Gastroesophageal sphincter (tissue), 4 donors: ENCODE measurements at regions not wholly inside any gene's neighbourhood (a gene's known extent, or its start where the extent isn't known, plus 50 kb on each side); places are given as distances from the start of the nearest gene placed in this dataset.

Experiments
- ATAC-seq: fragments of 150-250 bp; one replicate; pipeline ENCODE4 v1.9.1; 2016; ENCODE audit warnings: mild to moderate bottlenecking, moderate library complexity
- H3K27ac ChIP-seq, 4 donors: fragments of 200-600 bp; sonication (generic) in 3 of 4; 1 replicate in 3 of 4; 2 replicates in 1 of 4; pipeline ENCODE4 v1.5.1; 2016 to 2019
- H3K27me3 ChIP-seq: fragments of 200-600 bp; sonication (generic); one replicate; pipeline ENCODE4 v1.5.1; 2019
- H3K36me3 ChIP-seq, 2 donors: fragments of 200-600 bp; sonication (generic); one replicate each; pipeline ENCODE4 v1.5.1; 2019; ENCODE audit warnings: control low read depth in 1 of 2
- H3K4me1 ChIP-seq, 3 donors: fragments of 200-600 bp; sonication (generic); 1 replicate in 2 of 3; 2 replicates in 1 of 3; pipeline ENCODE4 v1.5.1; 2016 to 2019; ENCODE audit warnings: control low read depth in 2 of 3
- H3K4me3 ChIP-seq, 2 donors: fragments of 200-600 bp; sonication (generic); one replicate each; pipeline ENCODE4 v1.5.1; 2019; ENCODE audit warnings: mild to moderate bottlenecking in 1 of 2, moderate library complexity in 1 of 2
- H3K9me3 ChIP-seq, 3 donors: fragments of 200-600 bp; sonication (generic); one replicate each; pipeline ENCODE4 v1.5.1; 2017 to 2019; ENCODE audit warnings: control low read depth in 2 of 3
- CTCF ChIP-seq, 4 experiments: fragments of 200-600 bp in 2 of 4; fragments of 450-650 bp in 2 of 4; sonication (generic) in 1 of 4; IDR thresholded peaks; one replicate each; pipeline ENCODE4 v1.5.1; 2017 to 2019; ENCODE audit warnings: antibody characterized with exemption in 4 of 4, mild to moderate bottlenecking in 2 of 4, moderate library complexity in 2 of 4
- EP300 ChIP-seq: sonication (generic); formaldehyde crosslinking; IDR thresholded peaks from one replicate; pipeline ENCODE4 v1.6.1; 2017; ENCODE audit warnings: antibody characterized with exemption, mild to moderate bottlenecking
- POLR2A ChIP-seq, 2 donors: fragments of 450-650 bp; IDR thresholded peaks; one replicate each; pipeline ENCODE4 v1.6.1; 2017; ENCODE audit warnings: antibody characterized with exemption in 2 of 2, mild to moderate bottlenecking in 2 of 2, moderate library complexity in 1 of 2
- POLR2AphosphoS5 ChIP-seq: sonication (generic); formaldehyde crosslinking; IDR thresholded peaks from one replicate; pipeline ENCODE4 v1.6.1; 2017; ENCODE audit warnings: antibody characterized with exemption
- WGBS, 2 donors: methylation state at CpG; one replicate each; pipeline ENCODE4 v1.1.5; 2018; ENCODE audit warnings: low coverage in 1 of 2; 5-methylcytosine and 5-hydroxymethylcytosine counted together

DNA sequence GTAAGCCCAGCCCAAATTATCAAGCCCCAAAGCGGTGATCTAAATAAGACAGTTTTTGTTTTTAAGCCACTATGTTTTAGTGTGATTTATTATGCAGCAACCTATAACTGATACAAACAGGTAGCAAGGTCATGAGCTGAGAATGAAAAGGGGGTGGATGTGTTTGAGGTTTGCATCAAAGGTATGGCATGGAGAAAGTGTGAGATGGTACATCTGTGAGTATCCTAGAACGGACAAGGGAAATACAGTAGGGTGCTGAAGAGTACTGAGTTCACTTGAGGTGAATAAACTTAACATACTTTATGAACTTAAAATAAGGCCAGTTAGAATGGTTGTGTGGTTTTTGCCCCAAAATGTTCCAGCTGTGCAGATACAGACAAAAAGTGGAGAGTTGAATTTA lies 286.0 kb upstream of the B3GALT2 start:
- no peaks in the 10 kb centered on the region for H3K9me3 ChIP-seq
- no peak overlapping the region for H3K4me3 ChIP-seq
- TF ChIP-seq EP300: no peak
- no peak for TF ChIP-seq POLR2A (IDR thresholded peaks at IDR 0.05)
- TF ChIP-seq CTCF (IDR thresholded peaks at IDR 0.05): no peak
- no peak for TF ChIP-seq POLR2AphosphoS5
- no peak overlapping the region for H3K27ac ChIP-seq
- H3K27me3 ChIP-seq: no peaks in the 10 kb centered on the region
- no peaks in the 10 kb centered on the region for H3K4me1 ChIP-seq
- H3K36me3 ChIP-seq: no peaks in the 10 kb centered on the region
- ATAC-seq: no peak
- 100% methylated on average over 2 of the region's 2 CpGs; no CpG with 5 or more reads in 1 of the 2 donors for WGBS, 2 donors

DNA sequence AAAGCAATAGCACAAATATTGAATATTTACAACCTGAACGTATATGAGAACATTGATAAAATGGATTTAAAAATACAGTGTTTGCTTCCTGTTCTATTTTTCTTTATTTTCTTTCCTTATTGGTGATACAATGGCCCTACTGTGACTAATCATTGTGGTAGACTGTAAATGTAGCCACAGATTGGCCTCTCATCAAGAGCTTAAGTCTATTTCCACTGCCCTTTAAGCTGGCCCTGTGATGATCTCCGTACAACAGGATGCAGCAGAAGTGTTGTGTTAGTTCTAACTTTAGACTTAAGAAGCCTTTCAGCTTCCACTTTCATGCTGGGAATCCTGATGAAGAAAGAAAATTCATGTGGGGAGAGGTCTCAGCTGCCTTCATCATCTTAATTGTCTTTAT lies 285.6 kb upstream of the B3GALT2 start:
- Histone ChIP-seq H3K4me1 (no peaks in the 10 kb centered on the region), H3K27ac (no peak overlapping the region), H3K4me3 (no peak overlapping the region), H3K9me3 (no peaks in the 10 kb centered on the region), H3K36me3 (no peaks in the 10 kb centered on the region), H3K27me3 (no peaks in the 10 kb centered on the region)
- TF ChIP-seq EP300: no peak
- no peak for TF ChIP-seq POLR2A (IDR thresholded peaks at IDR 0.05)
- TF ChIP-seq CTCF (IDR thresholded peaks at IDR 0.05): no peak
- no peak for TF ChIP-seq POLR2AphosphoS5
- 74 to 90% methylated on average over 2 of the region's 2 CpGs for WGBS, 2 donors
- no peak for ATAC-seq

DNA sequence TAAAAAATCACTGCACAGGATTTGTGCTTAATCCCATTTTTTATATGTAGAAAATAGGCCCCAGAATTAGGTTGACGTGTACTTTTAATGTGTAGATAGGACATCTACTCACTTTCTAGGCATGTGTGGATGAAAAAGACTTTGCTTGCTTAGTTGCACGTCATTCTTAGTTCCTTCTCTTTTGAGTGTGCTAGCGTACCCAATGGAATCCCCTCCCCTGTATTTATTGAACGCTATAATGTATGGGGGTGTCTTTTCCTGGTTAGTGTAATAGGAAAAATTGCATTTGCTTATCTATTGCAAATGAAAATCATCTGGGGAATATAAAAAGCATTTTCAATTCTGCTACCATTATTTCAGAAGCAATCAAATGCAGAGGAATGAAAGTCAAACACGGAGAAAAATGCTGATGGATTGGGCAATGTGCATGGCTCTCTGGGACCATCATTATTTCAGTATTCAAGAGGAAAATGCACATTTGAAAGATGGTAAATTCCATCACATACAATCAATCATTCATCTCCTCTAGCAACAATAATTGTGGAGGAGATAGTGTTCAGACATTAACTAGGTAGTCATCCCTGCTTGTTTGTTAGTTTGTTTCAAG lies 277.0 kb upstream of the B3GALT2 start:
- WGBS, 2 donors: 83 to 93% methylated on average over 5 of the region's 5 CpGs

DNA sequence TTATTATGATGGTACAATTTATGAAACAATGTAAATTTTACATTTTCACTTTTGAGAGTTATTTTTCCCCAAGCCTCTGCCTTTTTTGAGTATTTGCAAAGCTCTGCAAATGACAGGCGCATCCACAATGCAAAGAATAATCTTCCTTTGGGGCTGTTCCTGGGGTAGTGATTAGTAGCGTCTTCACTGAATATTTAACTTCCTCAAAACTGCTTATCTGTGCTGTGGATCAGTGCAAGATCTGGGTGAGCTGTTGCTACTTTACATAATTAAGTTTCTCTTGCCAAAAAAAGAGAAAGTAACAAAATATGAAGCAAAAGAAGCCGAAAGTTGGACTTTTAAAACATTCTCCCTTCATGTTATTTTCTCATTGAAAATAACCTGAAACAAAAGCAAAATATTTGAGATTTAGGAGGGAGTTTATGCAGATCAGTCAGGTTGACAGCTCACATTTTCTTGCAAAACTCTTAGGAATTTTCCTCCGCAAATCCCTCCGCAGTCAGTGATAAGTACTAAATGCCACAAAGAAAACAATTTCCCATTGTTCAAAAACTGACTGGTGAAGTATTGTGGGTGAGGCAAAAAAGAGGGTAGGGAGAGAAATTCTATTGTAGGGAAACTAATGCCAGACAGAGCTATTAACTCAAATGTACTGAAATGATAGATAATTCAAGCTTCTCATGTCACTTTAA lies 276.4 kb upstream of the B3GALT2 start:
- TF ChIP-seq POLR2AphosphoS5 (no peak), POLR2A (IDR thresholded peaks at IDR 0.05) (no peak), EP300 (no peak), CTCF (IDR thresholded peaks at IDR 0.05) (no peak)

More for the DNA sequence above, 277.0 kb upstream of the B3GALT2 start:
- no peak overlapping the region for H3K27ac ChIP-seq
- no peaks in the 10 kb centered on the region for H3K9me3 ChIP-seq
- H3K4me1 ChIP-seq: no peaks in the 10 kb centered on the region
- TF ChIP-seq POLR2AphosphoS5 (no peak), EP300 (no peak), POLR2A (IDR thresholded peaks at IDR 0.05) (no peak), CTCF (IDR thresholded peaks at IDR 0.05) (no peak)
- no peak for ATAC-seq
- H3K36me3 ChIP-seq: no peaks in the 10 kb centered on the region
- no peaks in the 10 kb centered on the region for H3K27me3 ChIP-seq
- H3K4me3 ChIP-seq: no peak overlapping the region

DNA sequence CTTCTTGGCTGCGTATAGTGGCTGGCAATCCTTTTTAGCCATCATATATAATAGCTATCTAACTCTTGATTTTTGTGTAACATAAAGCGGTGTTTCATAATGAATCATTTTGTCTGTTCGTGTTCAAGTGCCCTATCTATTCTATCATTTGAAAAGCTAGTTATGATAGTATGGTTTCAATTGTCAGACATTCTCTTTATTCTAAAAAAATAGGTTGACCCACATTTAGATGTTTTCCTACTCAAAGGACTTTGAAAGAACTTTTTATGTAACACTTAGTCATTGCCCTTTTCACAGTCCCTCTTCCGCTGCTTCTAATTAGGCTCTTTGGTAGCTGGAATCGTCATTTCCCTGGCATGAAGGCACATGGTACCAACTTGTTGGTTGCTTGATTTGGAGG lies 272.2 kb upstream of the B3GALT2 start:
- Histone ChIP-seq H3K4me1 (peaks cover 0 to 5% (median 0%) of the 10 kb centered on the region in 3 donors), H3K27me3 (no peaks in the 10 kb centered on the region), H3K27ac (no peak overlapping the region), H3K4me3 (no peak overlapping the region), H3K9me3 (no peaks in the 10 kb centered on the region), H3K36me3 (no peaks in the 10 kb centered on the region)
- 81 to 89% methylated on average over 5 of the region's 5 CpGs for WGBS, 2 donors
- no peak for ATAC-seq
- no peak for TF ChIP-seq POLR2A (IDR thresholded peaks at IDR 0.05)

More for the DNA sequence above, 276.4 kb upstream of the B3GALT2 start:
- 53 to 56% methylated on average over 3 to 5 of the region's 5 CpGs for WGBS, 2 donors
- H3K36me3 ChIP-seq: no peaks in the 10 kb centered on the region
- H3K9me3 ChIP-seq: no peaks in the 10 kb centered on the region
- peaks cover 0 to under 1% (median 0%) of the 10 kb centered on the region in 3 donors for H3K4me1 ChIP-seq
- no peaks in the 10 kb centered on the region for H3K27me3 ChIP-seq
- H3K4me3 ChIP-seq: no peak overlapping the region
- ATAC-seq: no peak
- no peak overlapping the region for H3K27ac ChIP-seq
